Small intestine (tissue), 7 donors: ENCODE measurements at regions not wholly inside any gene's neighbourhood (a gene's known extent, or its start where the extent isn't known, plus 50 kb on each side); places are given as distances from the start of the nearest gene placed in this dataset.

Experiments used
- DNase-seq, 2 donors: peaks; one replicate each; pipeline versions ENCODE4 v3.0.0 to v3.0.0-alpha.2; 2013
- FAIRE-seq: peaks from 2 replicates; lab custom pipeline; 2012; peaks lifted over from hg19 to GRCh38; lab: Jason Lieb, UNC
- H3K27ac ChIP-seq, 3 donors: one replicate each; pipeline ENCODE4 v1.5.1; 2013; ENCODE audit warnings: low read length in 2 of 3, mild to moderate bottlenecking in 2 of 3, control low read depth in 1 of 3, inconsistent platforms in 1 of 3, low read depth in 1 of 3, moderate library complexity in 1 of 3
- H3K27me3 ChIP-seq, 3 donors: one replicate each; pipeline ENCODE4 v1.6.1; 2013; ENCODE audit warnings: low read length in 3 of 3, inconsistent platforms in 1 of 3; ENCODE audit not compliant: control insufficient read depth in 3 of 3, insufficient read depth in 3 of 3
- H3K36me3 ChIP-seq, 3 donors: one replicate each; pipeline ENCODE4 v1.6.1; 2013; ENCODE audit warnings: low read length in 3 of 3, inconsistent platforms in 1 of 3, low read depth in 1 of 3, mild to moderate bottlenecking in 1 of 3, moderate library complexity in 1 of 3; ENCODE audit not compliant: control insufficient read depth in 3 of 3, insufficient read depth in 2 of 3
- H3K4me1 ChIP-seq, 3 donors: one replicate each; pipeline ENCODE4 v1.6.1; 2013; ENCODE audit warnings: low read length in 2 of 3, inconsistent platforms in 1 of 3, low read depth in 1 of 3, mild to moderate bottlenecking in 1 of 3, moderate library complexity in 1 of 3; ENCODE audit not compliant: control insufficient read depth in 3 of 3, insufficient read depth in 2 of 3
- H3K4me3 ChIP-seq, 3 donors: one replicate each; pipeline ENCODE4 v1.5.1; 2013; ENCODE audit warnings: low read length in 3 of 3, control low read depth in 1 of 3, inconsistent platforms in 1 of 3, low read depth in 1 of 3, mild to moderate bottlenecking in 1 of 3, moderate library complexity in 1 of 3
- H3K9me3 ChIP-seq, 2 donors: one replicate each; pipeline ENCODE4 v1.6.1; 2013; ENCODE audit warnings: low read depth in 1 of 2, low read length in 1 of 2; ENCODE audit not compliant: control insufficient read depth in 2 of 2, insufficient read depth in 1 of 2
- WGBS, 3 donors: extraction: QIAGEN DNeasy Blood & Tissue Kit; methylation state at CpG; one replicate each; pipeline ENCODE4 v1.1.7; 2013; 5-methylcytosine and 5-hydroxymethylcytosine counted together
- donor health status: healthy with polysubstance abuse.
- donor health status: control.
- donor health status: control.
- donor health status: Bipolar disorder and iron deficiency.
- donor health status: healthy.

DNA sequence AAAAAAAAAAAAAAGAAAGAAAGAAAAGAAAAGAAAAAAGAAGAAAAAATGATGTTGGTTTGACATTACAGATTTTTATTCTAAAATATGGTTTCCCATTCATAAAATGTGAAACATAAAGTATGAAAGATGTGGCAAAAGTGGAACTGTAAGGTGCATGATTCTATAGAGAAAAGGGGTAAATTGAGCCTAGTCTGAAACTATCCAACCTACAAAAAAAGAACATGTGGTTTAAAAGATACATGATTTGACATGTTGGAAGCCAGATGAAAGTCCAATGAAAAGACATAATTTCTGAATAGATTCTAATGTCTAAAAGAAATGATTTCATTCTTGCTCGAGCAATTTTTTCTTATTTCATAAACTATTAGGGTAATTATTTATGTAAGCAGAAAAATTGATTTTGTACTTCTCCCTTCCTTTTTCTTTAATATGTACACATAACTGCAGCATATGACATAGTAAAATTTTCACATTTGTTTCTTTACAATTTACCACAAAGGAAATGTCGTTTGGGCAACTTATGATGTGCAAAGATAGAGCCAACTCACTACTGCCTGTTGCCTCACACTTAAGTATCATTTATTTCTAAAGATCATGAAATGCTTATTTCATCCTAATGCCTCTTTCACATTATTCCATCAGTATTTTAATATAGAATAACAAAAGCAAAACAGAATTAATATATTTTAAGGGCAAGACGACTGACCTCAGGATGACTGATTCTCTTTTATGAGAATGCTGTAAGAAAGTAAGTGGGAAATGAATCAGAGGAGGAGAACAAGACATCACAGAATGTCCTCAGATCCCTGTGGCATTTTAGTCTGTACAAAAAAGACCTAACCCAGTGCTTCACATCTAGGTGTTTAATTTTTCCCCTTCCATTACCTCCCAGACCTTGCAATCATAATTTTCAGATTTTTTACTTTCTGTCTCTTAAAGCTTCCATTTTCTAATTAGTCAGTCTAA, 165.8 kb upstream of the HMCN1 start:
- H3K4me1 ChIP-seq: peaks cover 4 to 40% (median 4%) of the 10 kb centered on the region in 3 donors
- H3K4me3 ChIP-seq: no peak overlapping the region
- FAIRE-seq (no peak), DNase-seq (peak in 1 of 2 donors; percentile 17)
- WGBS, 3 donors: 69 to 85% (median 74%) methylated on average over 3 of the region's 3 CpGs
- no peaks in the 10 kb centered on the region for H3K27me3 ChIP-seq
- no peaks in the 10 kb centered on the region for H3K36me3 ChIP-seq
- no peaks in the 10 kb centered on the region for H3K9me3 ChIP-seq
- peak overlapping the region in 1 of 3 donors; percentile 70 for H3K27ac ChIP-seq

DNA sequence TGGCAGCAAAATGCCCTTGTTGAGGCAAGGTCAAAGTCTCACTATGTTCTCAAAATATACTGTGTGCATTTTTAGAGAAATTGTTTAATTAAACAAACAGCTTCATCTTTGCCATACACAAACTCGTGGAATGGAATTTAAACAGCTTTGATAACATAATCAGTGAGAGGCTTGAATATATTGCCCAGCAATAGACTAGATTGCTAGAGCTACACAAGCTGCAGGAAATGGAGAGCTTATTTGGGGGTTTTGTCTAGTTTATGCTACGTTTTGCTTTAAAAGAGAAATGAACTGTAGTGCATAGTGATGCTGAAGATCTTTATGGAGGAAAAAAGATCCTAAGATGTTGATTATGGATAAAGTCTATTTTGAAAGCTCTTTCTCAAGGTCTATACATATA, 166.8 kb upstream of the HMCN1 start:
- Histone ChIP-seq H3K27ac (peak overlapping the region; percentile 8 to 76 (median 70)), H3K27me3 (no peaks in the 10 kb centered on the region), H3K36me3 (no peaks in the 10 kb centered on the region), H3K4me1 (peaks cover 4 to 34% (median 4%) of the 10 kb centered on the region in 3 donors), H3K4me3 (no peak overlapping the region), H3K9me3 (no peaks in the 10 kb centered on the region)
- 4 to 17% (median 9%) methylated on average over 2 of the region's 2 CpGs for WGBS, 3 donors
- no peak for FAIRE-seq
- DNase-seq: no peak

DNA sequence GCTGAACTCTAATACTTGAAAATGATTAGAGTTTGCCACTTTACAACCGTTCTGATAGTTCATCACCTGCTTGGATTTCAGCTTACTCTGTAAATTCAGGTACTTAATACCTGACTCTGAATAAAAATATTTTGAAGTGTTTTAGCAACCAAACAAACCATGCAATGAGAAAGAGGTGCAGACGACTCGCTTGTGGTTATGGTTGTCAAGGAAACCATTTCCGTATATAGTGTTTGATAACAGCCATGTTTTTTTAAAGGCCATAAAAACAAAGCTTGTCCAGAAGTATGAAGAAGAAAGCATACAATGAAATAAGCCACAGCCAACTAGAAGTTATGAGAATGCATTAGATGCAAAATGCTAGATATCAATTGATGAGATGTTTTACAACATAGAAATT, 167.2 kb upstream of the HMCN1 start:
- 1 to 7% (median 7%) methylated on average over 4 of the region's 4 CpGs for WGBS, 3 donors
- peak; percentile 23 for FAIRE-seq
- no peaks in the 10 kb centered on the region for H3K9me3 ChIP-seq
- peak; percentile 81 to 86 for DNase-seq
- no peaks in the 10 kb centered on the region for H3K27me3 ChIP-seq
- H3K4me1 ChIP-seq: peaks cover 4 to 32% (median 4%) of the 10 kb centered on the region in 3 donors
- no peaks in the 10 kb centered on the region for H3K36me3 ChIP-seq
- peak overlapping the region in 1 of 3 donors; percentile 70 for H3K27ac ChIP-seq
- no peak overlapping the region for H3K4me3 ChIP-seq

DNA sequence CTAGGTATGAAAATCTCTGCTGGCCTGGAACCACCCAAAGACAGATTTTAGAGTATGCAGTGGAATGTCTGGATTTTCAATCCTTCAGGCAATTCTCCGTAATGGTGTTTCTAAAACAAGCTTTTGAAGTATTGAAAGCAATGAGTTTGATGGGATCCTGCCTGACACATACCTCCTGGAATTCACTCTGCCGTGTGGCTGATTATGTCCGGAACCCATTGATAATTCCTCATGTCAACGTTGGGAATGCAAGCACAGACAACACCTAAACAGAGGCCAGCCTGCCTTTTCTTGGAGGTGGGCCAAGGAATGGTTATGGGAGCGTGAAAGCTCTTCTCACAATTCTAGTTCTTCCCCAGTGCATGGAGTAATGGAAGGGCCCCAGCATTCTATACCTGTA, 168.9 kb upstream of the HMCN1 start:
- Histone ChIP-seq H3K27me3 (no peaks in the 10 kb centered on the region), H3K27ac (no peak overlapping the region), H3K36me3 (no peaks in the 10 kb centered on the region), H3K9me3 (no peaks in the 10 kb centered on the region), H3K4me1 (peaks cover 3 to 20% (median 6%) of the 10 kb centered on the region in 3 donors), H3K4me3 (no peak overlapping the region)
- WGBS, 3 donors: 74 to 78% (median 78%) methylated on average over 5 of the region's 5 CpGs
- DNase-seq (no peak), FAIRE-seq (no peak)

DNA sequence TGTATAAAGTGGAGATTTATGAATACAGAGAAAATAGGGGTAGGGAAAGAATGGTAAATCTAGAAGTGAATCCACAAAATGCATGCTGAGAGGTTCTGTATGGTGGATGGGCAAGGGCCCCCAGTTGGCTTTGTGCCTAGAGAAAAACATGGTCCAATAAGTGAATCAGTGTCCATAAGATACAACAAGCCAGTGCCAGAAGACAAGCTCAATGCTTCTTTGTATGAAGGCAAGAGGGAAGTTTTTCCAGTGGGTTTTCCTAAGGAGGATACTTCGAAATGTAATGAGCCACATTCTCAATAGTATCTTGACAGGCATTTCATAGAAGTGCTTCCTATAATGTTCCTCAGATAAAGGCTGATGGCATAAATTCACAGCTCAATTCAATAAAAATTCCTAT, 169.4 kb upstream of the HMCN1 start:
- WGBS, 3 donors: 95 to 100% (median 95%) methylated on average over 1 of the region's 1 CpG
- no peak for DNase-seq
- Histone ChIP-seq H3K27ac (no peak overlapping the region), H3K4me1 (peaks cover 3 to 17% (median 6%) of the 10 kb centered on the region in 3 donors), H3K36me3 (no peaks in the 10 kb centered on the region), H3K4me3 (no peak overlapping the region), H3K27me3 (no peaks in the 10 kb centered on the region), H3K9me3 (no peaks in the 10 kb centered on the region)
- FAIRE-seq: no peak

DNA sequence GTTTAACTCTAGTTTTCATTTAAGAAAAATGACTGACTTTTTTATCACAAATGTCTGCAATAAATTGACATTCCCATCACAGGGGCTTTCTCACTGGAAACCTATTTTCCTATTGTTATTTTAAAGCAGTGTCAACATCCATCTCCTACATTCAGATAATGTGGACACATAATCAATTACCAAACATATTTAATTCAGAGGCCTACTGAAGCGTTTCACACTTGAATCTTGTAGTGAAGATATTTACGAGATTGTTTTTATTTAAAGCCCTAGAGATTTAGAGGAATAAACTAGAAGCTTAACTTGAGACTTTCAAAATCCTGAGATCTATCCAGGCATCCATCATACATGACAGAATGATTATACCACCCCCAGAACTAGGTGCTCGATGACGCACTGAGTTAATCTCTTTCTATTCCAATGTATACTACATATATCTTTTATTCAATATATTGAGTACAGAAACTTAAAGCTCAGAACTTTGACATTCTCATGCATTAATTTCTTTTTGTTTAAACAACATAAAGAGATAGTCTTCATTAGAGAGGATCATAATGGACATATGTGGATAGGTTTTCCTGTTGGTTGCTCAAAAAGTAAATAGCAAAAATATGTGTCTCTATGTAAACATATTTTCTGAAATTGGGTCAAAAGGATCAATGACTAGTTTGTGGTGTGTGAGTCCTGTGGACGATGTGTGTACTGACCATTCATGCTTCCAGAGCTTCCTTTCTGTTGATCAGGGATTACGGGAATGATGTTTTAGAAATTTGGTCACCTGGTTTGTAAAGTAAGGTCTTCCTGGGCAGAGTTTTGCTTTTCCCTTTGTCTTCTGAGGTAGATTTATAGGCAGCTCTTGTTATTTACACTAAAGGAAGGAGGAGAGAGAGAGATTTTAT, 171.5 kb upstream of the HMCN1 start:
- no peaks in the 10 kb centered on the region for H3K9me3 ChIP-seq
- 84 to 93% (median 93%) methylated on average over 6 of the region's 6 CpGs for WGBS, 3 donors
- H3K4me1 ChIP-seq: peaks cover 5 to 14% (median 5%) of the 10 kb centered on the region in 3 donors
- H3K36me3 ChIP-seq: no peaks in the 10 kb centered on the region
- FAIRE-seq (no peak), DNase-seq (no peak)
- H3K27ac ChIP-seq: no peak overlapping the region
- no peak overlapping the region for H3K4me3 ChIP-seq
- no peaks in the 10 kb centered on the region for H3K27me3 ChIP-seq

DNA sequence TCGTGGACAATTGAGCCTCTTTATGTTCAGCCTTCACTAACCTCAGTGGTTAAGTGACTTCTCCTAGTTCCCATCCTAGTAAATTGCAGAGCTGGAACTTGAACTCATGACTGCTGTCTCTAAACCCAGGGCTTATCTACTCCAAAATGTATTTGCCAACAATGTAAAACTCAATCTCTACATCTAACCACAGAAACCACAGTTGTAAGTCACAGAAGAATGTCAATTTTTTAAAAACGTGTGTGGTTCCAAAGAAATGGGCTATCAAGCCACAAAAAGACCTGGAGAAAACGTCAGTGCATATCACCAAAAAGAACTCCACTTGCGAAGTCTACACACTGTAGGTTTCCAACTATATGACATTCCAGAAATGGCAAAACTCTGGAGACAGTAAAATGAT, 172.6 kb upstream of the HMCN1 start:
- 64 to 79% (median 72%) methylated on average over 4 of the region's 4 CpGs for WGBS, 3 donors
- H3K4me1 ChIP-seq: peaks cover 2 to 5% (median 5%) of the 10 kb centered on the region in 3 donors
- no peak for FAIRE-seq
- H3K9me3 ChIP-seq: no peaks in the 10 kb centered on the region
- no peak overlapping the region for H3K27ac ChIP-seq
- no peaks in the 10 kb centered on the region for H3K27me3 ChIP-seq
- H3K4me3 ChIP-seq: no peak overlapping the region
- DNase-seq: no peak
- no peaks in the 10 kb centered on the region for H3K36me3 ChIP-seq

DNA sequence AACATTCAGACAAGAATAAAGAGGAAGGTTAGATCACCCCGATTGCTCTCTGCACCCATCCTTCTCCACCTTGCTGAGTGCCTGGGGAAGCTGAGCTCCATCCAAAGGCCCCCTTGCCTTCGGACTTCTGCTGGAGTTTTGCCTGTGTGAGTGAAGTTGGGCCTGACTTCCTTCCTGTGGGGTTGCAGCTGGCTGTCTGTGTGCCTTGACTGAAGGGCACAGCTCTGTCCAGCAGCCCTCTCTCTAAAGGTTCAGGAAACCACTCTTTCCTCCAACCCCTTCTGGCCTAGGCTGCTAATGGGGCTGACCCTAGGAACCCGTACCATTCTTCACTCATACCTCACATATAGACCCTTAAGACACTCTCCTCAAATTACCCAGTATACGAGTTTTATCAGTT, 173.4 kb upstream of the HMCN1 start:
- Histone ChIP-seq H3K27ac (no peak overlapping the region), H3K4me1 (peaks cover 2 to 4% (median 3%) of the 10 kb centered on the region in 3 donors), H3K36me3 (no peaks in the 10 kb centered on the region), H3K9me3 (no peaks in the 10 kb centered on the region), H3K27me3 (no peaks in the 10 kb centered on the region), H3K4me3 (no peak overlapping the region)
- DNase-seq: no peak
- WGBS, 3 donors: 61 to 78% (median 62%) methylated on average over 4 of the region's 4 CpGs
- no peak for FAIRE-seq
